Breast epithelium (tissue), 4 donors: ENCODE measurements at regions not wholly inside any gene's neighbourhood (a gene's known extent, or its start where the extent isn't known, plus 50 kb on each side); places are given as distances from the start of the nearest gene placed in this dataset.

Experiments used
- DNase-seq, 2 donors: peaks; one replicate each; pipeline ENCODE4 v3.0.0-alpha.2; 2019; ENCODE audit warnings: low spot score in 2 of 2
- H3K27ac ChIP-seq, 2 donors: fragments of 200-600 bp; sonication (generic) in 1 of 2; one replicate each; pipeline ENCODE4 v1.5.1; 2016 to 2019; ENCODE audit warnings: mild to moderate bottlenecking in 1 of 2
- H3K27me3 ChIP-seq, 2 donors: fragments of 200-600 bp; sonication (generic) in 1 of 2; one replicate each; pipeline versions ENCODE4 v1.5.1 to v1.6.0; 2017 to 2019; ENCODE audit warnings: control low read depth in 1 of 2, mild to moderate bottlenecking in 1 of 2
- H3K36me3 ChIP-seq: fragments of 200-600 bp; one replicate; pipeline ENCODE4 v1.5.1; 2019
- H3K4me1 ChIP-seq, 2 donors: fragments of 200-600 bp; sonication (generic); one replicate each; pipeline ENCODE4 v1.5.1; 2016 to 2019; ENCODE audit warnings: control low read depth in 1 of 2
- H3K4me3 ChIP-seq, 3 donors: fragments of 200-600 bp; sonication (generic); 1 replicate in 2 of 3; 2 replicates in 1 of 3; pipeline ENCODE4 v1.5.1; 2016 to 2019; ENCODE audit warnings: mild to moderate bottlenecking in 3 of 3, moderate library complexity in 2 of 3
- H3K9me3 ChIP-seq, 2 donors: fragments of 200-600 bp; sonication (generic) in 1 of 2; one replicate each; pipeline ENCODE4 v1.5.1; 2016 to 2019; ENCODE audit warnings: control low read depth in 1 of 2
- POLR2A ChIP-seq: fragments of 450-650 bp; IDR thresholded peaks from one replicate; pipeline ENCODE4 v1.6.1; 2016; ENCODE audit warnings: antibody characterized with exemption, mild to moderate bottlenecking, moderate library complexity
- POLR2AphosphoS5 ChIP-seq, 3 donors: sonication (generic); formaldehyde crosslinking; IDR thresholded peaks; one replicate each; pipeline ENCODE4 v1.6.1; 2017; ENCODE audit warnings: antibody characterized with exemption in 3 of 3
- intact Hi-C: fragments of 100-400 bp; cut with DNase I; formaldehyde crosslinking; loops from one replicate; pipeline ENCODE4 v1.15.1; 2023; ENCODE audit warnings: low total_unique reads
- TF ChIP-seq, protein P1 (sequence below), 3 donors: fragments of 450-650 bp; IDR thresholded peaks; one replicate each; pipeline ENCODE4 v1.5.1; 2016 to 2017; ENCODE audit warnings: antibody characterized with exemption in 3 of 3, mild to moderate bottlenecking in 3 of 3, moderate library complexity in 3 of 3

DNA sequence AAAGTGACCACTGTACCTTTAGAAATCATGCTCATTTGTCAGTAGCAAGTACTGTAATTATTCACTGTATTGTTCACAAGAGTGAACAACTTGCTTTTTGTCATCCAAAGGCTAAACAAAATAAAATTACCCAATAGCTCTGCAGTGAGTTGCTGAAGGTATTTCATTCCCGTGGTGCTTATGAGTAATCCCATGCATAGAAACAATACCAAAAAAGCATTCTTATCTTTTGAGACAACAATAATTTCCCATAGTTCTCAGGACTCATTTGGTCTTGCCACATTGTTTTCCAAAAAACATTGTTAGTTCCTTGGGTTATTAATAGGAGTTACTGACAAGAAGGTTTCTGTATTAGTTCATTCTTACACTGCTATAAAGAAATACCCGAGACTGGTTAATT, 503.2 kb upstream of the FAM98A start:
- Histone ChIP-seq H3K4me3 (no peak overlapping the region), H3K9me3 (no peaks in the 10 kb centered on the region), H3K27ac (no peak overlapping the region), H3K27me3 (no peaks in the 10 kb centered on the region), H3K4me1 (no peaks in the 10 kb centered on the region), H3K36me3 (no peaks in the 10 kb centered on the region)
- TF ChIP-seq POLR2A (no peak), POLR2AphosphoS5 (IDR thresholded peaks at IDR 0.05) (no peak)
- TF ChIP-seq, protein P1, sequence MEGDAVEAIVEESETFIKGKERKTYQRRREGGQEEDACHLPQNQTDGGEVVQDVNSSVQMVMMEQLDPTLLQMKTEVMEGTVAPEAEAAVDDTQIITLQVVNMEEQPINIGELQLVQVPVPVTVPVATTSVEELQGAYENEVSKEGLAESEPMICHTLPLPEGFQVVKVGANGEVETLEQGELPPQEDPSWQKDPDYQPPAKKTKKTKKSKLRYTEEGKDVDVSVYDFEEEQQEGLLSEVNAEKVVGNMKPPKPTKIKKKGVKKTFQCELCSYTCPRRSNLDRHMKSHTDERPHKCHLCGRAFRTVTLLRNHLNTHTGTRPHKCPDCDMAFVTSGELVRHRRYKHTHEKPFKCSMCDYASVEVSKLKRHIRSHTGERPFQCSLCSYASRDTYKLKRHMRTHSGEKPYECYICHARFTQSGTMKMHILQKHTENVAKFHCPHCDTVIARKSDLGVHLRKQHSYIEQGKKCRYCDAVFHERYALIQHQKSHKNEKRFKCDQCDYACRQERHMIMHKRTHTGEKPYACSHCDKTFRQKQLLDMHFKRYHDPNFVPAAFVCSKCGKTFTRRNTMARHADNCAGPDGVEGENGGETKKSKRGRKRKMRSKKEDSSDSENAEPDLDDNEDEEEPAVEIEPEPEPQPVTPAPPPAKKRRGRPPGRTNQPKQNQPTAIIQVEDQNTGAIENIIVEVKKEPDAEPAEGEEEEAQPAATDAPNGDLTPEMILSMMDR (IDR thresholded peaks at IDR 0.05): no peak
- intact Hi-C loops: no loop called here
- DNase-seq: no peak

GRCh38 chr2:34099377-34099776, 500.3 kb upstream of the FAM98A start:
- TF ChIP-seq, protein P1 (IDR thresholded peaks at IDR 0.05): no peak
- TF ChIP-seq POLR2A: no peak
- TF ChIP-seq POLR2AphosphoS5 (IDR thresholded peaks at IDR 0.05): no peak
- intact Hi-C loops: no loop called here

GRCh38 chr2:34098256-34098655, 499.2 kb upstream of the FAM98A start:
- no peak for DNase-seq
- H3K9me3 ChIP-seq: no peaks in the 10 kb centered on the region
- H3K27ac ChIP-seq: no peak overlapping the region
- TF ChIP-seq POLR2A (no peak), POLR2AphosphoS5 (IDR thresholded peaks at IDR 0.05) (no peak)
- TF ChIP-seq, protein P1 (IDR thresholded peaks at IDR 0.05): no peak
- no peak overlapping the region for H3K4me3 ChIP-seq
- intact Hi-C loops: no loop called here
- H3K27me3 ChIP-seq: no peaks in the 10 kb centered on the region
- H3K36me3 ChIP-seq: no peaks in the 10 kb centered on the region
- no peaks in the 10 kb centered on the region for H3K4me1 ChIP-seq

More at GRCh38 chr2:34099377-34099776, 500.3 kb upstream of the FAM98A start:
- Histone ChIP-seq H3K4me1 (no peaks in the 10 kb centered on the region), H3K36me3 (no peaks in the 10 kb centered on the region), H3K9me3 (no peaks in the 10 kb centered on the region), H3K27ac (no peak overlapping the region), H3K27me3 (no peaks in the 10 kb centered on the region), H3K4me3 (no peak overlapping the region)
- DNase-seq: no peak

DNA sequence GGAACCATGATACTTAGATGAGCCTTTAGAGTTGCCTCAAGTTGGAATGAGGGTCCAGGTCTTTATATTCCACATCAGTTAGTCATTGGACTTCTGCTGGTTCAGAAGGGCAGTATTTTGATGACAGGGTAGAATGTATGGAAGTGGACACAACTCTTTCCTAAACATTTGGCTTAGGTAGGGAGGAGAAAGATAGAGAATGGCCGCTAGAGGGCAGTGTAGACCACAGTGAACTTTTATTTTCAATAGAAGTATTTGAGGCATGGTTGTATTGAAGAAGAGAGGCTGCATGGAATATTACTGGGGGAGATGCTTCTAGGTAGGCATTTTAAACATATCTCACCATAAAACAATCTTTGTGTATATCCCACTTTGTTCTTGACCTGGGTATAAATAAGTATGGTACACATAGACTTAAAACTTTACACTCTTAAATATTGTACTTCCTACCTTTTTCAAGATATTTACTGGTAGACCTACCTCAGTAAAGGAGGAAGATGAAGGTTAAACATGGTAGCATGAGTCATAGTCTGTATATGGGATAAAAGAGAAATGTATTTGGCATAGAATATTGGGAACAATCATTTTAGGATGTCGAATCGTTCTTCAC, 497.6 kb upstream of the FAM98A start:
- H3K4me3 ChIP-seq: no peak overlapping the region
- no peaks in the 10 kb centered on the region for H3K36me3 ChIP-seq
- no peaks in the 10 kb centered on the region for H3K9me3 ChIP-seq
- H3K4me1 ChIP-seq: no peaks in the 10 kb centered on the region
- intact Hi-C loops: no loop called here
- DNase-seq: no peak
- no peak overlapping the region for H3K27ac ChIP-seq
- TF ChIP-seq POLR2AphosphoS5 (IDR thresholded peaks at IDR 0.05) (no peak), POLR2A (no peak)
- TF ChIP-seq, protein P1 (IDR thresholded peaks at IDR 0.05): peak in 2 of 3 donors; percentile 52 to 56
- no peaks in the 10 kb centered on the region for H3K27me3 ChIP-seq

GRCh38 chr2:34093790-34094189, 494.7 kb upstream of the FAM98A start:
- H3K4me1 ChIP-seq: no peaks in the 10 kb centered on the region
- TF ChIP-seq POLR2AphosphoS5 (IDR thresholded peaks at IDR 0.05) (no peak), POLR2A (no peak)
- TF ChIP-seq, protein P1 (IDR thresholded peaks at IDR 0.05): no peak
- no peak for DNase-seq
- intact Hi-C loops: no loop called here
- no peaks in the 10 kb centered on the region for H3K27me3 ChIP-seq
- no peaks in the 10 kb centered on the region for H3K36me3 ChIP-seq
- no peaks in the 10 kb centered on the region for H3K9me3 ChIP-seq
- H3K27ac ChIP-seq: no peak overlapping the region
- H3K4me3 ChIP-seq: no peak overlapping the region
